SH-SY5Y (cell line): ENCODE measurements at regions not wholly inside any gene's neighbourhood (a gene's known extent, or its start where the extent isn't known, plus 50 kb on each side); places are given as distances from the start of the nearest gene placed in this dataset.

ENCODE experiments used
- GATA2 ChIP-seq: IDR thresholded peaks from 2 replicates; pipeline ENCODE4 v1.6.1; 2011; ENCODE audit warnings: mild to moderate bottlenecking, low read depth, low read length
- GATA3 ChIP-seq: IDR thresholded peaks from 2 replicates; pipeline ENCODE4 v1.6.1; 2011; ENCODE audit warnings: low read depth, mild to moderate bottlenecking, low read length, moderate library complexity

- TF ChIP-seq GATA3 (no peak), GATA2 (no peak)
These were observed 413.2 kb downstream of the ACTL7B start for GRCh38 chr9:108442627-108443018.

- TF ChIP-seq GATA3: no peak
- no peak for TF ChIP-seq GATA2
These were observed 414.1 kb downstream of the ACTL7B start for GRCh38 chr9:108441726-108442125.

- TF ChIP-seq GATA3 (no peak), GATA2 (no peak)
These were observed 414.5 kb downstream of the ACTL7B start for GRCh38 chr9:108441251-108441650.

GRCh38 chr9:108439947-108440346 lies 415.8 kb downstream of the ACTL7B start:
- TF ChIP-seq GATA3: no peak
- TF ChIP-seq GATA2: no peak

- TF ChIP-seq GATA3: no peak
- no peak for TF ChIP-seq GATA2
These were observed 418.1 kb downstream of the ACTL7B start for GRCh38 chr9:108437656-108438055.

GRCh38 chr9:108436448-108436847 lies 419.3 kb downstream of the ACTL7B start:
- TF ChIP-seq GATA2 (no peak), GATA3 (no peak)

GRCh38 chr9:108434502-108434901 lies 421.3 kb downstream of the ACTL7B start:
- TF ChIP-seq GATA2 (no peak), GATA3 (no peak)

- no peak for TF ChIP-seq GATA3
- no peak for TF ChIP-seq GATA2
These were observed 421.8 kb downstream of the ACTL7B start for GRCh38 chr9:108434036-108434435.

- TF ChIP-seq GATA3 (no peak), GATA2 (no peak)
These were observed 425.1 kb downstream of the ACTL7B start for GRCh38 chr9:108430655-108431054.

- TF ChIP-seq GATA3: no peak
- TF ChIP-seq GATA2: no peak
These were observed 428.0 kb downstream of the ACTL7B start for GRCh38 chr9:108427751-108428150.

GRCh38 chr9:108423433-108423832 lies 432.4 kb downstream of the ACTL7B start:
- TF ChIP-seq GATA3 (no peak), GATA2 (no peak)

GRCh38 chr9:108419379-108419778 lies 436.4 kb downstream of the ACTL7B start:
- TF ChIP-seq GATA3: no peak
- TF ChIP-seq GATA2: no peak

GRCh38 chr9:108417726-108418125 lies 438.1 kb downstream of the ACTL7B start:
- no peak for TF ChIP-seq GATA2
- no peak for TF ChIP-seq GATA3

- TF ChIP-seq GATA2 (no peak), GATA3 (no peak)
These were observed 438.5 kb downstream of the ACTL7B start for GRCh38 chr9:108417312-108417711.

GRCh38 chr9:108416324-108416723 lies 439.5 kb downstream of the ACTL7B start:
- no peak for TF ChIP-seq GATA3
- no peak for TF ChIP-seq GATA2

GRCh38 chr9:108413809-108414208 lies 442.0 kb downstream of the ACTL7B start:
- TF ChIP-seq GATA3 (no peak), GATA2 (no peak)

GRCh38 chr9:108412755-108413154 lies 443.0 kb downstream of the ACTL7B start:
- no peak for TF ChIP-seq GATA3
- TF ChIP-seq GATA2: no peak
